H1 (cell line): ENCODE measurements at regions not wholly inside any gene's neighbourhood (a gene's known extent, or its start where the extent isn't known, plus 50 kb on each side); places are given as distances from the start of the nearest gene placed in this dataset.

ENCODE experiments used
- CTCF ChIA-PET: fragments of 300-600 bp; sonication (Branson Sonifier 250); formaldehyde crosslinking; loops from one replicate; lab custom pipeline; 2021; ENCODE audit not compliant: partially characterized antibody; lab: Charles Lee
- POLR2A ChIA-PET: fragments of 300-600 bp; sonication (Branson Sonifier 250); formaldehyde crosslinking; loops from one replicate; lab custom pipeline; 2021; ENCODE audit warnings: inconsistent platforms; ENCODE audit not compliant: partially characterized antibody; lab: Charles Lee
- DNase-seq, 2 experiments: peaks; one replicate each; pipeline versions ENCODE4 v3.0.0 to v3.0.0-alpha.2; 2010 to 2022; ENCODE audit warnings: low spot score in 2 of 2, low read depth in 1 of 2, mixed read lengths in 1 of 2
- FAIRE-seq: peaks from 2 replicates; lab custom pipeline; 2011; peaks lifted over from hg19 to GRCh38; lab: Jason Lieb, UNC
- H2AFZ ChIP-seq: 2 replicates; pipeline ENCODE4 v1.8.1; 2012; ENCODE audit warnings: low read length, inconsistent platforms
- H2AK5ac ChIP-seq: 2 replicates; pipeline ENCODE4 v1.6.1; 2013; ENCODE audit warnings: low read depth, low read length
- H2BK120ac ChIP-seq: replicated peaks from 2 replicates; pipeline ENCODE3; 2013; ENCODE audit warnings: low read depth, low read length, inconsistent platforms
- H2BK12ac ChIP-seq: 2 replicates; pipeline ENCODE4 v1.6.1; 2013; ENCODE audit warnings: low read depth, low read length
- H2BK15ac ChIP-seq: 2 replicates; pipeline ENCODE4 v1.6.1; 2013; ENCODE audit warnings: low read length
- H2BK20ac ChIP-seq: 2 replicates; pipeline ENCODE4 v1.6.1; 2013; ENCODE audit warnings: low read length
- H2BK5ac ChIP-seq: 2 replicates; pipeline ENCODE4 v1.6.1; 2013; ENCODE audit warnings: low read depth, low read length
- H3K14ac ChIP-seq: 2 replicates; pipeline ENCODE4 v1.6.1; 2013; ENCODE audit warnings: inconsistent platforms; ENCODE audit not compliant: insufficient read length
- H3K18ac ChIP-seq: 2 replicates; pipeline ENCODE4 v1.6.1; 2013; ENCODE audit warnings: low read length; ENCODE audit errors: extremely low read depth
- H3K23ac ChIP-seq: 2 replicates; pipeline ENCODE4 v1.6.1; 2013; ENCODE audit warnings: inconsistent platforms; ENCODE audit not compliant: insufficient read length
- H3K23me2 ChIP-seq: 2 replicates; pipeline ENCODE4 v1.6.1; 2013; ENCODE audit warnings: low read depth, low read length
- H3K27ac ChIP-seq: 2 replicates; pipeline ENCODE4 v1.6.1; 2011; ENCODE audit warnings: low read depth, low read length, inconsistent platforms
- H3K27me3 ChIP-seq, 4 experiments: replicated peaks in 1 of 4; 1 replicate in 1 of 4; 2 replicates in 3 of 4; pipeline versions ENCODE4 v1.6.1 to v1.8.1; 2011 to 2013; ENCODE audit warnings: low read length in 3 of 4, mild to moderate bottlenecking in 3 of 4, inconsistent platforms in 2 of 4, mixed read lengths in 2 of 4, moderate library complexity in 1 of 4; ENCODE audit not compliant: control insufficient read depth in 3 of 4, insufficient read depth in 3 of 4; ENCODE audit errors: extremely low read depth in 1 of 4
- H3K36me3 ChIP-seq, 4 experiments: 2 replicates each; pipeline versions ENCODE4 v1.6.1 to v1.8.1; 2011 to 2013; ENCODE audit warnings: mild to moderate bottlenecking in 4 of 4, low read length in 3 of 4, moderate library complexity in 2 of 4, control low read depth in 1 of 4, inconsistent platforms in 1 of 4; ENCODE audit not compliant: insufficient read depth in 4 of 4, control insufficient read depth in 2 of 4
- H3K4ac ChIP-seq: replicated peaks from 2 replicates; pipeline ENCODE3; 2013; ENCODE audit warnings: low read length, low read depth, mixed read lengths, inconsistent platforms; ENCODE audit not compliant: insufficient read length
- H3K4me1 ChIP-seq, 4 experiments: replicated peaks in 1 of 4; 1 replicate in 1 of 4; 2 replicates in 3 of 4; pipeline versions ENCODE4 v1.6.1 to v1.8.1; 2011 to 2013; ENCODE audit warnings: low read length in 3 of 4, inconsistent platforms in 2 of 4, mixed read lengths in 1 of 4; ENCODE audit not compliant: insufficient read depth in 4 of 4, control insufficient read depth in 3 of 4
- H3K4me2 ChIP-seq, 2 experiments: 2 replicates each; pipeline versions ENCODE4 v1.6.1 to v1.8.1; 2011 to 2013; ENCODE audit warnings: low read depth in 2 of 2, low read length in 2 of 2, control low read depth in 1 of 2, inconsistent platforms in 1 of 2, mild to moderate bottlenecking in 1 of 2; ENCODE audit not compliant: insufficient read depth in 1 of 2
- H3K4me3 ChIP-seq, 4 experiments: fragments of 200-600, 300-600 bp in 1 of 4; sonication (generic), shearing (Covaris generic), sonication (Bioruptor Twin) in 1 of 4; 2 replicates each; pipeline versions ENCODE4 v1.5.1 to v1.8.1; 2011 to 2016; ENCODE audit warnings: low read length in 4 of 4, low read depth in 3 of 4, control low read depth in 2 of 4, inconsistent platforms in 2 of 4, mild to moderate bottlenecking in 2 of 4, mixed read lengths in 1 of 4, moderate library complexity in 1 of 4; ENCODE audit not compliant: insufficient read depth in 2 of 4; ENCODE audit errors: extremely low read depth in 1 of 4
- H3K56ac ChIP-seq: replicated peaks from 2 replicates; pipeline ENCODE3; 2013; ENCODE audit warnings: low read depth, mild to moderate bottlenecking, mixed read lengths, low read length, inconsistent platforms; ENCODE audit not compliant: insufficient read length
- H3K79me1 ChIP-seq: 2 replicates; pipeline ENCODE4 v1.6.1; 2013; ENCODE audit warnings: low read depth, low read length, control low read depth
- H3K79me2 ChIP-seq, 2 experiments: 2 replicates each; pipeline versions ENCODE4 v1.6.1 to v1.8.1; 2012 to 2013; ENCODE audit warnings: low read length in 2 of 2, mild to moderate bottlenecking in 2 of 2, inconsistent platforms in 1 of 2; ENCODE audit not compliant: insufficient read depth in 2 of 2, control insufficient read depth in 1 of 2
- H3K9ac ChIP-seq, 4 experiments: replicated peaks in 1 of 4; 1 replicate in 1 of 4; 2 replicates in 3 of 4; pipeline versions ENCODE4 v1.6.1 to v1.8.1; 2011 to 2013; ENCODE audit warnings: low read depth in 3 of 4, low read length in 3 of 4, control low read depth in 2 of 4, mild to moderate bottlenecking in 2 of 4, moderate library complexity in 2 of 4, inconsistent platforms in 1 of 4; ENCODE audit errors: extremely low read depth in 1 of 4
- H3K9me3 ChIP-seq, 2 experiments: 2 replicates each; pipeline versions ENCODE4 v1.6.1 to v1.8.1; 2012 to 2013; ENCODE audit warnings: mild to moderate bottlenecking in 2 of 2, moderate library complexity in 2 of 2, control low read depth in 1 of 2, inconsistent platforms in 1 of 2, low read depth in 1 of 2, low read length in 1 of 2, mixed read lengths in 1 of 2; ENCODE audit not compliant: insufficient read depth in 2 of 2
- H4K20me1 ChIP-seq, 2 experiments: replicated peaks in 1 of 2; 2 replicates each; pipeline versions ENCODE3 to v1.8.1; 2011 to 2013; ENCODE audit warnings: inconsistent platforms in 2 of 2, low read length in 2 of 2, mild to moderate bottlenecking in 1 of 2; ENCODE audit not compliant: insufficient read depth in 2 of 2, control insufficient read depth in 1 of 2
- H4K5ac ChIP-seq: 2 replicates; pipeline ENCODE4 v1.6.1; 2013; ENCODE audit warnings: low read length, low read depth, mixed read lengths, inconsistent platforms; ENCODE audit not compliant: insufficient read length
- H4K8ac ChIP-seq: 2 replicates; pipeline ENCODE4 v1.8.0; 2013; ENCODE audit warnings: mild to moderate bottlenecking, moderate library complexity, low read length, inconsistent platforms; ENCODE audit not compliant: insufficient read depth; ENCODE audit errors: extremely low read depth
- H4K91ac ChIP-seq: replicated peaks from 2 replicates; pipeline ENCODE3; 2013; ENCODE audit warnings: low read length, mixed read lengths, inconsistent platforms; ENCODE audit not compliant: insufficient read length
- RFX5 ChIP-seq: IDR thresholded peaks from 2 replicates; pipeline ENCODE4 v1.6.1; 2011; ENCODE audit warnings: low read depth, low read length, improper control_type of control experiment, borderline replicate concordance
- SRF ChIP-seq: IDR thresholded peaks from 2 replicates; pipeline ENCODE4 v1.6.1; 2011; ENCODE audit warnings: mild to moderate bottlenecking, low read depth, low read length, moderate library complexity
- YY1 ChIP-seq: IDR thresholded peaks from 2 replicates; pipeline ENCODE4 v1.6.1; 2011; ENCODE audit warnings: low read depth, mild to moderate bottlenecking, low read length
- WGBS, 2 experiments: shearing (Covaris generic) in 1 of 2; methylation state at CpG; one replicate each; pipeline versions ENCODE4 v1.1.6 to v1.1.7; 2013 to 2015; ENCODE audit warnings: low lambda C conversion rate in 2 of 2, mixed read lengths in 2 of 2, inconsistent platforms in 1 of 2, low coverage in 1 of 2, missing lambda C conversion rate in 1 of 2; ENCODE audit not compliant: insufficient replicate concordance in 2 of 2, insufficient coverage in 1 of 2, insufficient read length in 1 of 2; ENCODE audit errors: extremely low coverage in 1 of 2, missing lambda C conversion rate in 1 of 2; 5-methylcytosine and 5-hydroxymethylcytosine counted together

- no peak overlapping the region for H4K5ac ChIP-seq
- no peaks in the 10 kb centered on the region for H3K9me3 ChIP-seq
- H3K56ac ChIP-seq: no peak overlapping the region
- no peak overlapping the region for H2BK20ac ChIP-seq
- no peak overlapping the region for H2BK12ac ChIP-seq
- no peaks in the 10 kb centered on the region for H3K23me2 ChIP-seq
- FAIRE-seq (no peak), DNase-seq (no peak)
- TF ChIP-seq RFX5 (no peak), YY1 (no peak), SRF (no peak)
- no peak overlapping the region for H2AFZ ChIP-seq
- H2BK120ac ChIP-seq: no peak overlapping the region
- POLR2A ChIA-PET: no interaction called here
- peaks cover 0 to 1% (median 0%) of the 10 kb centered on the region in 4 experiments; a peak in 1 of 7 replicates for H3K27me3 ChIP-seq
- H3K4me2 ChIP-seq: no peak overlapping the region
- H4K8ac ChIP-seq: no peak overlapping the region
- no peak overlapping the region for H3K4me3 ChIP-seq
- no peaks in the 10 kb centered on the region for H3K4me1 ChIP-seq
- no peaks in the 10 kb centered on the region for H3K36me3 ChIP-seq
- H3K18ac ChIP-seq: no peak overlapping the region
- H2BK5ac ChIP-seq: no peak overlapping the region
- no peak overlapping the region for H3K27ac ChIP-seq
- no peak overlapping the region for H3K14ac ChIP-seq
- no peaks in the 10 kb centered on the region for H3K79me2 ChIP-seq
- no peak overlapping the region for H3K9ac ChIP-seq
- no peak overlapping the region for H3K23ac ChIP-seq
- no peaks in the 10 kb centered on the region for H4K20me1 ChIP-seq
- H2BK15ac ChIP-seq: no peak overlapping the region
- WGBS, 2 experiments: 91% methylated on average over 2 of the region's 2 CpGs; no CpG with 5 or more reads in 1 of the 2 experiments
- H4K91ac ChIP-seq: no peak overlapping the region
- H2AK5ac ChIP-seq: no peak overlapping the region
- CTCF ChIA-PET: no interaction called here
- no peaks in the 10 kb centered on the region for H3K79me1 ChIP-seq
- no peak overlapping the region for H3K4ac ChIP-seq
Measured at GRCh38 chr1:192024881-192025280, 133.4 kb upstream of the RGS18 start.
